HAP-1 (cell line): ENCODE measurements at regions not wholly inside any gene's neighbourhood (a gene's known extent, or its start where the extent isn't known, plus 50 kb on each side); places are given as distances from the start of the nearest gene placed in this dataset.

ENCODE experiments used
- DNase-seq, 2 experiments: peaks; one replicate each; pipeline ENCODE4 v3.0.0-alpha.2; 2016 to 2020; ENCODE audit warnings: low spot score in 2 of 2
- H3K27me3 ChIP-seq: fragments of 250-450 bp; sonication (Bioruptor Pico); 2 replicates; pipeline ENCODE4 v1.5.1; 2020; ENCODE audit warnings: low read depth, mild to moderate bottlenecking, moderate library complexity
- H3K36me3 ChIP-seq: fragments of 250-450 bp; sonication (Bioruptor Pico); replicated peaks from 2 replicates; pipeline ENCODE4 v1.5.1; 2020; ENCODE audit warnings: mild to moderate bottlenecking
- H3K4me1 ChIP-seq: fragments of 250-450 bp; sonication (Bioruptor Pico); 2 replicates; pipeline ENCODE4 v1.5.1; 2020; ENCODE audit warnings: mild to moderate bottlenecking
- H3K4me3 ChIP-seq: fragments of 250-450 bp; sonication (Bioruptor Pico); 2 replicates; pipeline ENCODE4 v1.5.1; 2020; ENCODE audit warnings: mild to moderate bottlenecking, moderate library complexity
- H3K9me3 ChIP-seq: fragments of 250-450 bp; sonication (Bioruptor Pico); 2 replicates; pipeline ENCODE4 v1.5.1; 2020; ENCODE audit warnings: mild to moderate bottlenecking, moderate library complexity
- in situ Hi-C: fragments of 300-500 bp; cut with MboI; formaldehyde crosslinking; loops from 3 replicates; pipeline ENCODE4 v1.14.3; 2020; ENCODE audit warnings: low sequenced_read_pairs, inconsistent platforms, mixed read lengths

DNA sequence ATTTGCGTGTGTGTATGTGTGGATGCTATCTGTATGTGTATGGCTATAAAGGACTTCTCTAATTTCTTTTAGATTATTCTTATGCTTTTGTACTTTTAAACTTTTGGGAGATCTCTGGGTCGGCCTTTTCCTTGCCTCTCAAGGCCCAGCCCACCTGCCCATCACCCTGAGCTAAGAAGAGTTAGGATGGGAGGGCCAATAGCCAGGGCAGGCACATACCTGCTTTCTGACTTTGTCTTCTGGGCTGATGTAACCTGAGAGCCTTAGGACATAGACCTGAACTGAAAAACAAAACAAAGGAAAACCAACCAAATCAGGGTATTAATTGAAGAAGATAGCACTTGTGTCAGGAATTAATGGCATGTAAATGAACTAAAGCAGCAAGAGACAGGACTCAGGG, 100.2 kb downstream of the IRX1 start:
- H3K36me3 ChIP-seq, result no peaks in the 10 kb centered on the region
- DNase-seq, result no peak
- no peak overlapping the region for H3K4me3 ChIP-seq
- no peaks in the 10 kb centered on the region for H3K27me3 ChIP-seq
- in situ Hi-C loops, result no loop called here
- no peaks in the 10 kb centered on the region for H3K4me1 ChIP-seq
- H3K9me3 ChIP-seq, result no peaks in the 10 kb centered on the region

DNA sequence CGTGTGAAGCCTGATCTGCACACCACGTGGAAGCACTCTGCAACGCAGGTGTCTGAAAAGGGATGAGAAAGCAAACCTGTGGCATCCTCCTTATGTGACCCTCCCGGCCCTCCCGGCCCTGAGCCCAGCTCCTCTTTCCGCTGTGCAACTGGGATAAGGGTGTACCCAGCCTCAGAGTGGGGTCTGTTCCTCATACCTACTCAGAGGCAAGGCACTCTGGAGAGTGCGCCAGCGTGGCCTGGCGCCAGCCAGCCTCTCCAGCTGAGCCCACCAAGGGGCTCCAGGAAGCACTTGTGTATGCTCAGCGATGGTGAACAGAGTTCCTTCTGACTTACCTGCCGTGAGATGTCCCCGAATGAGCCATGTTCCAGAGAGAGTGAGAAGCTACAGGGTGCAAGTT, 102.8 kb downstream of the IRX1 start:
- H3K27me3 ChIP-seq, result no peaks in the 10 kb centered on the region
- H3K36me3 ChIP-seq, result no peaks in the 10 kb centered on the region
- DNase-seq, result no peak
- H3K4me1 ChIP-seq, result no peaks in the 10 kb centered on the region
- in situ Hi-C loops, result no loop called here
- H3K9me3 ChIP-seq, result no peaks in the 10 kb centered on the region
- no peak overlapping the region for H3K4me3 ChIP-seq

DNA sequence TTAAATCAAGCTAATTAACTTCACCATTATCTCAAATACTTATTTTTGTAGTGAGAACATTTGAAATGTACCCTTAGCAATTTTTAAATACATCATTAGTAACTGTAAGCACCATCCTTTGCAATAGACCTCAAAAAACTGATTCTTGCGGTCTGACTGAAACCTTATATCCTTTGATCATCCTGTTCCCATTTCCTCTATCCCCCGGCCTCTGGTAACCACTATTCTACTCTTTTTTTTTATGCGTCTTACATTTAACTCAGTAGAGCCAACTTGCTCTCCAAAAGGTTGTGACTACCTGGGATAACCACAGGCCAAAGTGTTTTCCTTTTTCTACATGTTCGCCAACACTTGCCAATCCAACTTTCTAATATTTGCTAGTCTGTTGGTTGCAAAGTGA, 106.1 kb downstream of the IRX1 start:
- in situ Hi-C loops, result no loop called here
- no peaks in the 10 kb centered on the region for H3K9me3 ChIP-seq
- no peaks in the 10 kb centered on the region for H3K36me3 ChIP-seq
- no peak overlapping the region for H3K4me3 ChIP-seq
- no peaks in the 10 kb centered on the region for H3K27me3 ChIP-seq
- DNase-seq, result no peak
- H3K4me1 ChIP-seq, result no peaks in the 10 kb centered on the region

DNA sequence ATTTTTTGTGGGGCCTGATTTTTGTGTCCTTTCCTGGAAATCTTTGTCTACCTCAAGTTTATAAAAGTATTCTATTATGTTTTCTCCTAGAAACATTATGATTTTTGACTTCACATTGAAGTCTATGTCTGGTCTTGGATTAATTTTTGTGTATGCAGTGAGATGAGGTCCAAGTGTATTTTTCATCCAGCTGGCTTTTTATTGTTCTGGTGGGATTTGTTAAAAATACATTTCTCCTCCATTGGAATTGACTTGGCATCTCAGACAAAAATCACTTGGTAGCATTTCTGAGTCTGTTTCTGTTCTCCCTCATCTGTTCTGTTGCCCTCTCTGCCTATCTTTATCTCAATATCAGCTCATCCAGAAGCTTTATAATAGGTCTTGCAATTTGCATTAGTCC, 109.0 kb downstream of the IRX1 start:
- no peak for DNase-seq
- Histone ChIP-seq H3K9me3 (no peaks in the 10 kb centered on the region), H3K27me3 (no peaks in the 10 kb centered on the region), H3K4me3 (no peak overlapping the region), H3K36me3 (no peaks in the 10 kb centered on the region), H3K4me1 (no peaks in the 10 kb centered on the region)
- in situ Hi-C loops, result no loop called here

DNA sequence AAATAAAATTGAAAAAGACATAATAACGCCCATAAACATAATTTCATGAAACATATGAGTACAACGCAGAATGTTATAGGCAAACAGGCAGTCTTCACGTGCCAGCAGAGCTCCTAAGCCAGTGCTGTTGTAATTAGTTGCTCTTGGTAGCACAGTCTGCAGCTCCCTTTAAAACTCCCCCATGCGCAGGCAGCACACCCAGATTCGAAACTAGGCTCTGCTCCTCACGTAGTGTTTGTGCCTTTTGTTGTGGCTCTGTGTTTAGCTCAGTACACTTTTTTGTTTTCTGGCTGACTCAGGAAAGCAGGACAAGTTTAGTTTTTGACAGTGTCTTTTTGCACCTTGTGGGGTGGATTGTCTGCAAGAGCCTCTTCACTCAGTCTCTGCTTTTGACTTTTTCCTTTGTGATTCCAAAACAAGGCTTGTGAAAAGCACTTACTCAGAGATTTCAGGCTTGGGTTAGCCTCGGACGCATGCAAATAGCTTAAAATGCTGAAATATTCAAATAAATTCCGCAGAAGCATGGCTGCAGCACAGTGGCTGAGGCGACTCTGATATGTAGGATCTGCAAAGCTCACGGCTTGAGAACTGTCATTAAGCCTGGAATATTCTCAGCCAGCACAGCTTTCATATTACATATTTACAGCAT, 113.6 kb downstream of the IRX1 start:
- in situ Hi-C loops, result no loop called here
- no peaks in the 10 kb centered on the region for H3K9me3 ChIP-seq
- no peaks in the 10 kb centered on the region for H3K36me3 ChIP-seq
- H3K4me1 ChIP-seq, result no peaks in the 10 kb centered on the region
- no peak overlapping the region for H3K4me3 ChIP-seq
- no peaks in the 10 kb centered on the region for H3K27me3 ChIP-seq
- DNase-seq, result no peak

DNA sequence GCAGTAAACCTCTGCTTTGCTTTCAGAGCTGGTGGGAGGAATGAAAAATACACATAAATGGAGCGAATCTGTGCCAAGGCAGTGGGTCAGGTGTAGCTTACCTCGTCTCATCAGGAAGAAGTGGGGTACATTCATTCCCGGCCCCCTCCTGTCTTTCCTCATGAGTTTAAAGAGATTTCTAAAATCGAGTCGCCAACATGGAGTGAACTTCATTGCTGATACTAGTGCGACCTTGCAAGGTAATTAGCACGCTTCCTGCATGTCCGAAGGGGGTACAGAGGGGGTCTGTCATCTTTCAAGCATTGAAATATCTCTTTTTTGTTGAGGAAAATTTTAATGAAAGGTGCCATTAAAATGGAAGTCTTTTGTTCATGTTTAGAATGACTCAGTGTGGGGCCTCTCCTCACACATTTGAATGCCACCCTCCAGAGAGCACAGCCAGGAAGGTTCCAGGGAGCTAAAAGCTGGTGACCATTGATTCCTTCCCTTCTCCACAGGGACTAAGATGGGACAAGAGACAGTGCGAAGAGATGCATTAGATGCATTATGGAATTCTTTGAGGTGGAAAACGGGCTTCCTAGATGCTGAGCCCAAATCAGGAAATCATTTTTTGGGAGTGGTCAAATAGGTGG, 114.2 kb downstream of the IRX1 start:
- no peak overlapping the region for H3K4me3 ChIP-seq
- no peaks in the 10 kb centered on the region for H3K36me3 ChIP-seq
- in situ Hi-C loops, result no loop called here
- no peaks in the 10 kb centered on the region for H3K27me3 ChIP-seq
- no peaks in the 10 kb centered on the region for H3K4me1 ChIP-seq
- no peaks in the 10 kb centered on the region for H3K9me3 ChIP-seq
- DNase-seq, result no peak

DNA sequence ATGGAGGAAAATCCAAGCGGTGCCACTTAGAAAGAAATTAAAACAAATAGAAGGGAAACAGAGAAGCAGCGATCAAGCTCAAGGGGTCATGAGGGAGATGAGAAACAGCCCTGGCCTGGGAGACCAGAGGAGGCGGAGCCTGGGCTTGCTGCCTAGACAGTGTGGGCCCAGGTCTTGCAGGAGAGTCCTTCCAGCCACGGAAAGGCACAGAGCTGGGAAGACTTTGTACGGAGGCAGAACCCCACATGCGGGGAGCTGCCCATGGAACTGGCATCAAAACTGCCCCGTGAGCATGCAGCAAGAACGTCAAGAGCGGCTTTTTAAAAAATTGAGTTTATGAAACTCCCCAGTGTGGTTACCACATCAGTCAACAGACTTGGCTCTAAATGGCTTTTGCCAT, 119.4 kb downstream of the IRX1 start:
- H3K4me3 ChIP-seq, result no peak overlapping the region
- no peaks in the 10 kb centered on the region for H3K36me3 ChIP-seq
- no peaks in the 10 kb centered on the region for H3K27me3 ChIP-seq
- H3K9me3 ChIP-seq, result no peaks in the 10 kb centered on the region
- no peaks in the 10 kb centered on the region for H3K4me1 ChIP-seq
- DNase-seq, result no peak
- in situ Hi-C loops, result no loop called here

DNA sequence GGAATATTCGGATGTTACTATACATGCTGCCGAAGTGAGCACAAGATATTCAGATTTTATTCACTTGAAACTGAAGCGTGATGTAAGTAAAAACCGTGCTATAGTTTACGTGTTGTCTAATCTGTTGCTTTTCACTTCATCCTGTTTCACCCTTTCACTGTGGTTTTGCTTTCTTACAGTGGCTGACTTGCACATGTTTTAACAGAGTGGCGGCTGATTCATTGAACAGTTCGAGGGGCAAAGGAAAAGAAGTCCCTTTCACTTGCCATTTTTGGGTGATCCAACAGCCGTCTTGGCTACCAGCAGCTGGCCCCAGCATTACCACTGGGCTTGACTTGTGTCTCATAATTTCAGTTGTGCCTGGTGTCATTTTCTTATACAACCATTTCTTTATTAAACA, 134.0 kb downstream of the IRX1 start:
- Histone ChIP-seq H3K27me3 (no peaks in the 10 kb centered on the region), H3K9me3 (no peaks in the 10 kb centered on the region), H3K4me1 (no peaks in the 10 kb centered on the region), H3K36me3 (no peaks in the 10 kb centered on the region), H3K4me3 (no peak overlapping the region)
- in situ Hi-C loops, result no loop called here
- DNase-seq, result no peak

DNA sequence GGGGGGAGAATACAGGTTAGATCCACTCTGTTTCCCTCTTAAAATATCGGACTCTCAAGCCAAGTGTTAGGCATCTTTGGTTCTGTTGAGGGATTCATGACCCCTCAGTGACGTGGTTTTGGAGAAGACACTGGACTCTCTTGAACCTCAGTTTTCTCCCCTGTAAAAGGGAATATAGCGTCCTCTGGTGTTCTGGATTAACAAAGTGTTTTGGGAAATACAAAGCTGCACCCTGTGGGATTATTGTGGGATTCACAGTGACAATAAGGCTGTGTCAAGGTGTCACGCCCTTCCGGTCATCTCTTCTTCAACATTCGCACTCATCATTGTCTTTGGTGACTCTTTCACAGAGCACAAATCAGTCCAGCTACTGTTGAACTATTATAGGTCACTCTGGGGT, 139.0 kb downstream of the IRX1 start:
- Histone ChIP-seq H3K4me3 (no peak overlapping the region), H3K9me3 (no peaks in the 10 kb centered on the region), H3K36me3 (no peaks in the 10 kb centered on the region), H3K4me1 (no peaks in the 10 kb centered on the region), H3K27me3 (no peaks in the 10 kb centered on the region)
- no peak for DNase-seq
- in situ Hi-C loops, result no loop called here

DNA sequence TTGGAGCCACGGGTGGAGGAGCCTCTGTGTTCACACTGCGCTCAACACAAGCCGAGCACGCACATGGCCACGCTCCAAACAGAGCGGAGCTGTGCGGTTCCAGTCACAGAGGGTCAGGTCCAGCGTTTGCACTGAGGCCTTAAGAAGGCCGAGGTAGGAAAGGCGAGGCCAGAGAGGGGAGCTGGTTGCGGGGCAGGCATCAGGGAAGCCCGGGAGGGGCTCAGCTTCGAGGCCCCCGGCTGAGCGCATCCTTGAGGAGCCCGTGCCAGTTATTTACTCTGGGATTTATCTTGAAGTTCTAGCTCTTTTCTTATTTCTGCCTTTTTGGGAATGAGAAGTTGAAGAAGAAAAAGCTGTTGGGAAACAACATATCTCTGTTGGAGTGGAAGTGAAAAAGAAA, 140.8 kb downstream of the IRX1 start:
- Histone ChIP-seq H3K4me3 (no peak overlapping the region), H3K27me3 (no peaks in the 10 kb centered on the region), H3K4me1 (no peaks in the 10 kb centered on the region), H3K36me3 (no peaks in the 10 kb centered on the region), H3K9me3 (no peaks in the 10 kb centered on the region)
- in situ Hi-C loops, result no loop called here
- no peak for DNase-seq

DNA sequence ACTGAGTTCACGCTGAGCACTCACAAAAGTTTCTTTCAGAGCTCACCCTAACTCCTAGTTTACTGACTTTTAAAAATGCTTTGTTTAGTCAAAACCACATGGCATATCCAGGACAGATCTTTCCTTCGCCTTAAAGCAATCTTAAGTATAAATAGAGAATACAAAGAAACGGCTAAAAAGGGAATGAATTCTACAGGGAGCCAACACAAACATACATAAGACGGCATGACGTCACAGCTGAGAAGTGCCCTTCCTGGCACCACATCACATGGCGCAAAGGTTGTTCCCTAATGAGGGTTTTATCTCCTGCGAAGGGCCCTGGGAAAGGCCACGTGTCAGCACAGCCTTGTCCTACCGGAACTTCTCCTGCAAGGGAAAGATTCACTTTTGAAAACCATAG, 141.3 kb downstream of the IRX1 start:
- Histone ChIP-seq H3K9me3 (no peaks in the 10 kb centered on the region), H3K4me3 (no peak overlapping the region), H3K27me3 (no peaks in the 10 kb centered on the region), H3K4me1 (no peaks in the 10 kb centered on the region), H3K36me3 (no peaks in the 10 kb centered on the region)
- in situ Hi-C loops, result no loop called here
- no peak for DNase-seq

DNA sequence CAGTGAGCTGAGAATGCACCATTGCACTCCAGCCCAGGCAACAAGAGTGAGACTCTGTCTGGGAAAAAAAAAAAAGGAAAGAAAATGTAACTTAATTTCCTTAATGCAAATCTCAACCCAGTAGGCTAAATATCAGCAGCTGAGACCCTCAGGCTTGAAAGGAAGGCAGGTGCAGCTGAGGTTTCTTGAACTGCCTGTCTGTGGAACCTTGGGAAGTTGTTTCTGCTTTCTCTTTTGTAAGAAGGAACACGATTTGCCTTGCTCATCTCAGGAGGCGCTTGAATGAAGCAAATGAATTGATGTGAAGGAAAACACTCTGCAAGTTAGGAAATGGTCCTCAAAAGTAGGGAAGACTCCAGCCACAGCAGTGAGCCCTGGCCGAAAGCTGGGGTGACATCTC, 143.3 kb downstream of the IRX1 start:
- H3K4me1 ChIP-seq, result no peaks in the 10 kb centered on the region
- no peak overlapping the region for H3K4me3 ChIP-seq
- no peaks in the 10 kb centered on the region; the same call in 1 of the 2 replicates for H3K9me3 ChIP-seq
- DNase-seq, result no peak
- no peaks in the 10 kb centered on the region for H3K27me3 ChIP-seq
- H3K36me3 ChIP-seq, result no peaks in the 10 kb centered on the region
- in situ Hi-C loops, result no loop called here

DNA sequence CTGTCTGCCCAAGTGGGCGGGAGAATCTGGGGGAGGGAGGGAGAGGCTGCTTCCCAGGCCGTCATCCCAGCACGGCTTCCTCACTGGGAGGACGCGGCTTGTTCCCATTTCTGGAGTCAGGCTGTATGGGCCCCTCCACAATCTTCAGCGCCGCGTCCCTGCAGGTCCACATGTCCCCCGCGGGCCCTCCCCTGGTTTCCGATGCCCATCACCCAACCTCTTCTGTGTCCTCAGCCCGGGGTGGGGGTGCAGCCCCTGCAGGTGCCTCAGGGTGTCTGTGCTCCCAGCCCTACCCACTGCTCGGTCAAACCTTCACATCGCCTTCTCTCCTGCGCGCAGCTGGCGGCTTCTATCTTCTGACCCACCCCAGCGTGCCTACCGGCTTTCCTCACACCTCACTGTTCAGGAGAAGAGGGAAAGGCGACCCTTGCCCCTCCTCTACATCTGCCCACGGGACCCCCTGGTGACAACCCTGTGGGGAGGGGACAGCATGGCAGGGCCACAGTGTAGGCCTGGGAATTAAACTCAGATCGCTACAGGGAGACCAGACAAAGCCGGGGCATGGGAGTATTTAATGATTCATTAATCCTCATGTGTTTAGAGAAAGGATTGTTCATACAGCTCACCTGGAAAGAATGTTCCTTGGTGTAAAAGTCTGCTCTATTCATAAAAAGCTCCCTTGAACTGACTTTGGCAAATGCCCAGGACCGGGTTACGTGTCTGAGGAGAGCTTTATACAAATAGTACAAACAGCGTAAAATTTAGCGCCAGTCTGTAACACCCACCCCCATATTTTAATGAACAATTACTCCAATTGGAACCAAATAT, 145.1 kb downstream of the IRX1 start:
- in situ Hi-C loops, result no loop called here
- H3K4me3 ChIP-seq, result no peak overlapping the region
- no peaks in the 10 kb centered on the region for H3K36me3 ChIP-seq
- no peaks in the 10 kb centered on the region; the same call in 1 of the 2 replicates for H3K9me3 ChIP-seq
- H3K4me1 ChIP-seq, result no peaks in the 10 kb centered on the region
- no peak for DNase-seq
- no peaks in the 10 kb centered on the region for H3K27me3 ChIP-seq

DNA sequence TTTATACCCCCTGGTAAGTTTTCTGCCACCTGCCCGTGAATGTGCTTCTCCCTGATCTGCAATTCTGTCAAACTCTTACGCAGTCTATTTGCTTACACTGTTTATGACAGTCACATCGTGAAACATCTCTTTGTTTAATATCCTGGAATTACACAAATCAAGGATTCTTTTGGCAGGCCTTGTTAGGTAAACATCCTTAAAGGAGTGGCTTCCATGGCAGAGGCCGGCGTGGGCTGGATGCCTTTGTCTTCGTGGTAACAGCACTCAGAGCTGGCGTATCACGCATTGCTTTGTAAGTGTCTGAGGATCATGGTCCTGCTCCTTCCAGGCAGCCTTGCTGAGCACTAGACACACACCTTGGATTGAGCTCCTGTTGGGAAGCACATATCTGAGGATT, 145.7 kb downstream of the IRX1 start:
- Histone ChIP-seq H3K4me1 (no peaks in the 10 kb centered on the region), H3K9me3 (no peaks in the 10 kb centered on the region; the same call in 1 of the 2 replicates), H3K36me3 (no peaks in the 10 kb centered on the region), H3K27me3 (no peaks in the 10 kb centered on the region), H3K4me3 (no peak overlapping the region)
- in situ Hi-C loops, result no loop called here
- no peak for DNase-seq
